ENCODE measurements at regions not wholly inside any gene's neighbourhood (a gene's known extent, or its start where the extent isn't known, plus 50 kb on each side); places are given as distances from the start of the nearest gene placed in this dataset.

DNA sequence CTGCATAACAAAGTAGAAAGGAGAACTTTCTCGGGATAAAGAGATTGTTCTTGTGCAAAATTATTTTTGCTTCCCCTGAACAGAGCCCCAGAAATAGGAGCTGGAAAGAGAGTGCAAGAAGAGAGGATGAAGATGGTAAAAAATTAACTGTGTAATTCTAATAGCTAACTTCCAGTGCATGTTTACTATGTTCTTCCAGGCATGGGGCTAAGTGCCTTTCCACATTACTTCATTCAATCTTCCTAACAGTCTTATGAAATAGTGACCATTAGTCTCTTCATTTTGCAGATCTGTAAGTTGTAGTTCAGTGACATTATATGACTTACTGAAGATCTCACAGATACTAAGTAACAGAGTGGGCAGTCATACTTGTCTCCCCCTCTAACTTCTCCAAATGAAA, 61.1 kb upstream of the KLHL13 start:
- TF ChIP-seq EZH2 (optimal IDR thresholded peaks at IDR 0.05; ENCODE audit: low read depth, low read length) (no peak), EZH2phosphoT487 (IDR thresholded peaks at IDR 0.05; ENCODE audit: low read length) (no peak)
- TF ChIP-seq, protein P1, sequence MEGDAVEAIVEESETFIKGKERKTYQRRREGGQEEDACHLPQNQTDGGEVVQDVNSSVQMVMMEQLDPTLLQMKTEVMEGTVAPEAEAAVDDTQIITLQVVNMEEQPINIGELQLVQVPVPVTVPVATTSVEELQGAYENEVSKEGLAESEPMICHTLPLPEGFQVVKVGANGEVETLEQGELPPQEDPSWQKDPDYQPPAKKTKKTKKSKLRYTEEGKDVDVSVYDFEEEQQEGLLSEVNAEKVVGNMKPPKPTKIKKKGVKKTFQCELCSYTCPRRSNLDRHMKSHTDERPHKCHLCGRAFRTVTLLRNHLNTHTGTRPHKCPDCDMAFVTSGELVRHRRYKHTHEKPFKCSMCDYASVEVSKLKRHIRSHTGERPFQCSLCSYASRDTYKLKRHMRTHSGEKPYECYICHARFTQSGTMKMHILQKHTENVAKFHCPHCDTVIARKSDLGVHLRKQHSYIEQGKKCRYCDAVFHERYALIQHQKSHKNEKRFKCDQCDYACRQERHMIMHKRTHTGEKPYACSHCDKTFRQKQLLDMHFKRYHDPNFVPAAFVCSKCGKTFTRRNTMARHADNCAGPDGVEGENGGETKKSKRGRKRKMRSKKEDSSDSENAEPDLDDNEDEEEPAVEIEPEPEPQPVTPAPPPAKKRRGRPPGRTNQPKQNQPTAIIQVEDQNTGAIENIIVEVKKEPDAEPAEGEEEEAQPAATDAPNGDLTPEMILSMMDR (IDR thresholded peaks at IDR 0.05; ENCODE audit: low read length): no peak
